Mesenchymal stem cell (in vitro differentiated cells and primary cell): ENCODE measurements at regions not wholly inside any gene's neighbourhood (a gene's known extent, or its start where the extent isn't known, plus 50 kb on each side); places are given as distances from the start of the nearest gene placed in this dataset.

Experiments used
- DNase-seq: peaks from one replicate; pipeline ENCODE4 v3.0.0-alpha.2; 2013
- H2AFZ ChIP-seq: one replicate; pipeline ENCODE4 v1.6.1; 2013; ENCODE audit warnings: low read depth, mild to moderate bottlenecking, control low read depth, inconsistent platforms, low read length, moderate library complexity
- H2AK5ac ChIP-seq: 2 replicates; pipeline ENCODE4 v1.6.1; 2013; ENCODE audit warnings: low read length, moderate library complexity, mild to moderate bottlenecking, inconsistent platforms; ENCODE audit not compliant: severe bottlenecking
- H2BK120ac ChIP-seq: one replicate; pipeline ENCODE4 v1.6.1; 2013; ENCODE audit warnings: low read depth, mild to moderate bottlenecking, inconsistent platforms, low read length, moderate library complexity
- H2BK12ac ChIP-seq, 2 experiments: one replicate each; pipeline ENCODE4 v1.6.1; 2013; ENCODE audit warnings: inconsistent platforms in 2 of 2, low read length in 2 of 2, mild to moderate bottlenecking in 2 of 2, moderate library complexity in 2 of 2, control low read depth in 1 of 2
- H2BK15ac ChIP-seq: one replicate; pipeline ENCODE4 v1.6.1; 2013; ENCODE audit warnings: mild to moderate bottlenecking, low read depth, inconsistent platforms; ENCODE audit not compliant: poor library complexity, severe bottlenecking
- H2BK5ac ChIP-seq: 2 replicates; pipeline ENCODE4 v1.6.1; 2013; ENCODE audit warnings: low read depth, mild to moderate bottlenecking, low read length, control low read depth, inconsistent platforms; ENCODE audit not compliant: poor library complexity, severe bottlenecking
- H3K14ac ChIP-seq, 2 experiments: one replicate each; pipeline ENCODE4 v1.6.1; 2013; ENCODE audit warnings: inconsistent platforms in 2 of 2, low read length in 2 of 2, control low read depth in 1 of 2, mild to moderate bottlenecking in 1 of 2, moderate library complexity in 1 of 2
- H3K18ac ChIP-seq, 2 experiments: one replicate each; pipeline ENCODE4 v1.6.1; 2013; ENCODE audit warnings: inconsistent platforms in 2 of 2, low read length in 2 of 2, control low read depth in 1 of 2, low read depth in 1 of 2, mild to moderate bottlenecking in 1 of 2
- H3K23ac ChIP-seq, 2 experiments: one replicate each; pipeline ENCODE4 v1.6.1; 2013; ENCODE audit warnings: inconsistent platforms in 2 of 2, low read length in 2 of 2, mild to moderate bottlenecking in 2 of 2, moderate library complexity in 2 of 2, control low read depth in 1 of 2
- H3K27ac ChIP-seq: 2 replicates; pipeline ENCODE4 v1.5.1; 2013; ENCODE audit warnings: mild to moderate bottlenecking, moderate library complexity, low read length, control low read depth, inconsistent platforms; ENCODE audit not compliant: poor library complexity, severe bottlenecking
- H3K27me3 ChIP-seq, 2 experiments: 2 replicates each; pipeline versions ENCODE4 v1.6.1 to v1.7.0; 2013; ENCODE audit warnings: low read length in 2 of 2, mild to moderate bottlenecking in 2 of 2, moderate library complexity in 2 of 2, control low read depth in 1 of 2, inconsistent platforms in 1 of 2; ENCODE audit not compliant: control insufficient read depth in 1 of 2, insufficient read depth in 1 of 2
- H3K36me3 ChIP-seq, 2 experiments: 2 replicates each; pipeline versions ENCODE4 v1.6.1 to v1.7.0; 2013; ENCODE audit warnings: low read length in 2 of 2, control low read depth in 1 of 2, inconsistent platforms in 1 of 2, low read depth in 1 of 2, mild to moderate bottlenecking in 1 of 2; ENCODE audit not compliant: insufficient read depth in 2 of 2, control insufficient read depth in 1 of 2
- H3K4ac ChIP-seq, 2 experiments: one replicate each; pipeline ENCODE4 v1.6.1; 2013; ENCODE audit warnings: inconsistent platforms in 2 of 2, low read length in 2 of 2, mild to moderate bottlenecking in 2 of 2, moderate library complexity in 2 of 2, control low read depth in 1 of 2, low read depth in 1 of 2
- H3K4me1 ChIP-seq: 2 replicates; pipeline ENCODE4 v1.6.1; 2013; ENCODE audit warnings: low read depth, low read length, control low read depth; ENCODE audit not compliant: control insufficient read depth, insufficient read depth
- H3K4me2 ChIP-seq: 2 replicates; pipeline ENCODE4 v1.6.1; 2013; ENCODE audit warnings: low read length, mild to moderate bottlenecking, inconsistent platforms; ENCODE audit not compliant: poor library complexity, severe bottlenecking
- H3K4me3 ChIP-seq, 2 experiments: 2 replicates each; pipeline versions ENCODE4 v1.5.1 to v1.7.0; 2013; ENCODE audit warnings: low read length in 2 of 2, mild to moderate bottlenecking in 2 of 2, control low read depth in 1 of 2, low read depth in 1 of 2; ENCODE audit not compliant: insufficient read depth in 1 of 2
- H3K79me1 ChIP-seq: replicated peaks from 2 replicates; pipeline ENCODE4 v1.6.1; 2013; ENCODE audit warnings: mild to moderate bottlenecking, control low read depth, low read length, inconsistent platforms; ENCODE audit not compliant: poor library complexity, severe bottlenecking
- H3K9ac ChIP-seq: 2 replicates; pipeline ENCODE4 v1.7.0; 2013; ENCODE audit warnings: mild to moderate bottlenecking, low read length, moderate library complexity
- H3K9me3 ChIP-seq: 2 replicates; pipeline ENCODE4 v1.7.0; 2013; ENCODE audit warnings: mild to moderate bottlenecking, low read length; ENCODE audit not compliant: control insufficient read depth
- H4K8ac ChIP-seq: one replicate; pipeline ENCODE4 v1.6.1; 2013; ENCODE audit warnings: inconsistent platforms, mild to moderate bottlenecking, low read length, moderate library complexity
- H4K91ac ChIP-seq: one replicate; pipeline ENCODE4 v1.6.1; 2013; ENCODE audit warnings: mild to moderate bottlenecking, low read length, inconsistent platforms
- WGBS: methylation state at CpG from one replicate; pipeline ENCODE4 v1.1.7; 2013; ENCODE audit warnings: mixed read lengths; 5-methylcytosine and 5-hydroxymethylcytosine counted together

DNA sequence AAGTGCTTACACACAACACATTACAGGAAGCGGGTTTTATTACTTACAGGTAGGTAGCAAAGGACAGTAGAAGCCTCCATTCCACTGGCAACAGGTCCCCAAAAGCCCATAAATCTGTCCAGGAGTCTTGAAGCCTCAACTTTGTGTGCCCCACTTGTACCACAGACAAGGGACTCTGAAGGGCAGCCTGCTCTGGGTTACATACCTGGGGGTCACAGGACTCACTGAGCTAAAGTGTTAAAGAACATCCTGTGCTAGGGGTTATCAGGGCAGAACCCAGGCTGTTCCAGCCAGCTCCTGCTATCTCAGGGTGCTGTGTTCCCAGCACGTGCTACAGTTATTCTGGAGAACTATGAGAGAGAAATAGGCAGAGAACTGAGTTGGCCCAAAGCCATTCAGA is 230.9 kb upstream of the SLC10A2 start:
- Histone ChIP-seq H2AK5ac (no peak overlapping the region), H3K23ac (no peak overlapping the region), H3K9me3 (peaks cover 19% of the 10 kb centered on the region), H3K9ac (no peak overlapping the region), H4K91ac (no peak overlapping the region), H3K27ac (no peak overlapping the region), H3K18ac (no peak overlapping the region), H3K27me3 (no peaks in the 10 kb centered on the region), H3K36me3 (no peaks in the 10 kb centered on the region), H2BK12ac (no peak overlapping the region), H3K4me1 (no peaks in the 10 kb centered on the region), H2BK5ac (no peak overlapping the region), H3K14ac (no peak overlapping the region), H3K4me2 (no peak overlapping the region), H2BK15ac (no peak overlapping the region), H2AFZ (no peak overlapping the region), H3K4me3 (no peak overlapping the region), H3K79me1 (no peaks in the 10 kb centered on the region), H4K8ac (no peak overlapping the region), H3K4ac (no peak overlapping the region), H2BK120ac (no peak overlapping the region)
- WGBS, result 82% methylated on average over 2 of the region's 2 CpGs
- DNase-seq, result no peak

DNA sequence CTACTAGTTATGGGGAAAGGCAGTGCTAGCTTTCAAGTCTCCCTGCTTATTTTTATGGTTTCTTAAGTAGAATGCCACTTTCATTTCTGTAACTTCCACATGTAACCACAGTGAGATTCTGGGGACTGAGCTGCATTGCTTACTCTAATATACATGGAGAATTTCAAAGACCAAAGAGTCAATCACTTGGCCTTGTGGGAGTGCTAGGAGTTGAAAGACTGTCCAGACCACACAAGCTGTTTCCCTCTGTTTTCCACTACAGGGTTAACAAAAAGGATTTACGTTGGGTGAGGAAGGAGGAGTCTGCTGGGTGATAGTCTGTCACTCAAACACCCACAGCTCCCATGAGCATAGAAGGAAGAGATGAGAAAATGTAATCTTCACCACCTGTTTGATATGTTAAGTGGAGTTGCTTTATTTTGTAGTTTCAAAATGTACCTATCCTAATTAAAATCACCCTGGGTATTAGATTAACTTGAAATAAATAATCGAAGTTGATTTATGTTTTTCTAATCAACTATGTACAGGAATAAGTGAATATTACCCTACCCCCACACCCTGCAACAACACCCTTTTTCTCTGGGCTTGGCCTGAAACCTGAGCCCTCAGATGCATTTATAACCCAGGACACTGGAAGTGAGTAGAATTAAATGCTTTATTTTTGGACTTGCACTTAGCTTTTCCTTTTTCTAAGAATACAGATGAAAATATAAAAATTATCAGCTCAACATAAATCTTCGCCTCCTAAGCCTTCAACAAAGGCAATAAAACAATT is 225.8 kb upstream of the SLC10A2 start:
- Histone ChIP-seq H3K27me3 (no peaks in the 10 kb centered on the region), H2AK5ac (no peak overlapping the region), H3K4me1 (no peaks in the 10 kb centered on the region), H3K9ac (no peak overlapping the region), H4K91ac (no peak overlapping the region), H3K4me2 (no peak overlapping the region), H3K79me1 (no peaks in the 10 kb centered on the region), H2BK5ac (no peak overlapping the region), H3K14ac (no peak overlapping the region), H3K36me3 (no peaks in the 10 kb centered on the region), H2BK12ac (no peak overlapping the region), H2BK15ac (no peak overlapping the region), H3K9me3 (peaks cover 8% of the 10 kb centered on the region), H3K27ac (no peak overlapping the region), H4K8ac (no peak overlapping the region), H3K4ac (no peak overlapping the region), H3K18ac (no peak overlapping the region), H2AFZ (no peak overlapping the region), H3K23ac (no peak overlapping the region), H3K4me3 (no peak overlapping the region), H2BK120ac (no peak overlapping the region)
- no peak for DNase-seq
- no CpG with 5 or more reads among the region's 3 CpGs for WGBS

DNA sequence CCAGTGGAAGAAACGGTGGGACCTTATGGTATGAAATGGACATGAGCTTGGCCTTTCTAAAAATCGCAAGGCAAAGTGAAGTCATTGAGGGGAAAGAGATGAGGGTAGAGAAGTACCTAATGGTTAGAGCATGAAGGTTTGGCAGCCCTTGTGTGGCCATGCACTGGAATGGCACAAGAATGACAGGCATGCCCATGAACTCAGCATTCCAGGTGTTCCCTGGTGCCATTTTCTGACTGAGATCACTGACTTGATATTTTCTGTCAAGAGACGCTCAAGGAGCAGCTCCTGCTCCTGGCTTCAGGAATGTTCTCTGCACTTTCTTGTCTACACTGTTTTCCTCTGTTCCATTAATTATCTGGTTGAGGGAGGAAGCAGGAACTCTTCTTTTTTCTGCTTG is 225.0 kb upstream of the SLC10A2 start:
- H3K23ac ChIP-seq, result no peak overlapping the region
- no peak overlapping the region for H3K4me3 ChIP-seq
- H3K9ac ChIP-seq, result no peak overlapping the region
- no peak overlapping the region for H2BK5ac ChIP-seq
- H3K79me1 ChIP-seq, result no peaks in the 10 kb centered on the region
- H3K27ac ChIP-seq, result no peak overlapping the region
- no peak overlapping the region for H4K91ac ChIP-seq
- no peaks in the 10 kb centered on the region for H3K27me3 ChIP-seq
- H2BK15ac ChIP-seq, result no peak overlapping the region
- H2AFZ ChIP-seq, result no peak overlapping the region
- H3K9me3 ChIP-seq, result peaks cover 4% of the 10 kb centered on the region
- no peak overlapping the region for H3K4me2 ChIP-seq
- no peaks in the 10 kb centered on the region for H3K36me3 ChIP-seq
- no peak for DNase-seq
- no peaks in the 10 kb centered on the region for H3K4me1 ChIP-seq
- no peak overlapping the region for H2BK12ac ChIP-seq
- no peak overlapping the region for H3K18ac ChIP-seq
- H2BK120ac ChIP-seq, result no peak overlapping the region
- H3K4ac ChIP-seq, result no peak overlapping the region
- no peak overlapping the region for H3K14ac ChIP-seq
- 94% methylated on average over 3 of the region's 3 CpGs for WGBS
- H4K8ac ChIP-seq, result no peak overlapping the region
- no peak overlapping the region for H2AK5ac ChIP-seq

DNA sequence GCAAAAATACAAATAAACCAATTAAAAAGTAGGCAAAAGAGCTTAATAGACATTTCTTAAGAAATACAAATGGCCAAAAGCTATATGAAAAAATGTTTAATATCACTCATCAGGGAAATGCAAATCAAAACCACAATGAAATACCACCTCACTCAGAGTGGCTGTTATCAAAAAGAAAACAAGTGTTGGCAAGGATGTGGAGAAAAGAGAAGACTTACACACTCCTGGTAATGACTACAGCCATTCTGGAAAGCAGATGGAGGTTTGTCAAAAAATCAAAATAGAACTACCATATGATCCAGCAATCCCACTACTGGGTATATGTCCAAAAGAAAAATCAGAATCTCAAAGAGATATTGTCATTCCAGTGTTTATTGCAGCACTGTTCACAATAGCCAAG is 223.5 kb upstream of the SLC10A2 start:
- Histone ChIP-seq H2AFZ (no peak overlapping the region), H2BK5ac (no peak overlapping the region), H3K36me3 (no peaks in the 10 kb centered on the region), H2BK15ac (no peak overlapping the region), H3K27me3 (no peaks in the 10 kb centered on the region), H3K4ac (no peak overlapping the region), H3K79me1 (no peaks in the 10 kb centered on the region), H3K4me2 (no peak overlapping the region), H2AK5ac (no peak overlapping the region), H3K14ac (no peak overlapping the region), H2BK120ac (no peak overlapping the region), H3K9me3 (no peaks in the 10 kb centered on the region), H3K27ac (no peak overlapping the region), H3K18ac (no peak overlapping the region), H4K91ac (no peak overlapping the region), H3K4me3 (no peak overlapping the region), H3K4me1 (no peaks in the 10 kb centered on the region), H2BK12ac (no peak overlapping the region), H4K8ac (no peak overlapping the region), H3K9ac (no peak overlapping the region), H3K23ac (no peak overlapping the region)
- no peak for DNase-seq
